ENCODE measurements at regions not wholly inside any gene's neighbourhood (a gene's known extent, or its start where the extent isn't known, plus 50 kb on each side); places are given as distances from the start of the nearest gene placed in this dataset.
A peak's percentile ranks its signal among the peaks of the same experiment; 100 is the strongest.

DNA sequence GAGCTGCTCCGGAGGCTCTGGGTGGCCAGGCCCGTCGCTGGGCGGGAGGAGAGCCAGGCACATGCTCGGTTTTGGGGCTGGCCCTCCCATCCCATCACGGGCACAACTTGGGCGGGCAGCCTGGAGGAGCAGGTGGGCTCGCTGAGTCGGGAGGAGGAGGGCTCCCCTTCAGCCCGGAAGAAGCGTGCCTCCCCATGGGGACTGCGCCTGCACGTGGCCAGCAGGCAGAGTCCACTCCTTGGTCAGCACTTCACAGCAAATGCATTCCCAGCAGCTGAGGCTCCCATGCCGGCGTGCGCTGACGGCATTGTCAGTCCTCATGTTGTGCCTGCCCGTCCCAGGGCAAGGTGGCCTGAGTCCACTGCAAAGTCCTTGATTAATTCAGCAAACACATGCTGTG is 1281.7 kb downstream of the BRD1 start:
- no peak for DNase-seq
- intact Hi-C loops (cut with DNase I), result no loop called here

GRCh38 chr22:48541401-48542098 is 1286.1 kb downstream of the BRD1 start:
- intact Hi-C loops (cut with DNase I), result no loop called here
- DNase-seq, result no peak

DNA sequence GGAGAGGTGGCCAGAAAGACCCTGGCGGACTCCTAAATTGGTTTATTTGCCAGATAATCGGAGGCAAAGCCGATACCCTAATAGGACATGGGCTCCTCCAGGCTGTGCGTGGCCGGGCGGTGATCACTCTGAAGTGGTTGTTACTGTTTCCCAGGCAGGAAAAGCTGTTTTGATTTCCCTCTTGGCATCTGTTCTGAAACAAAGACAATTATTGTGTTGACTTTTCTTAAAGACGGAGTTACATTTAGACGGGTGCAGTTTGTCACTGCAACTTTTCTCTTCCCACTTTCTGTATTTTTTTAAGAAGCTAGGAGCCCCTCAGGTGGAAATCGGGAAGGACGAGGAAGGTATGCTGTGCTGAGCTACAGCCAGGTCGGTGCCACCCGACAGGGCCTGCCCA is 1288.4 kb downstream of the BRD1 start:
- intact Hi-C loops (cut with DNase I), result no loop called here
- no peak for DNase-seq

- no peak for DNase-seq
- intact Hi-C loops (cut with DNase I), result no loop called here
Observed at GRCh38 chr22:48538291-48538820, 1289.3 kb downstream of the BRD1 start.

GRCh38 chr22:48537343-48537680 is 1290.4 kb downstream of the BRD1 start:
- intact Hi-C loops (cut with DNase I), result no loop called here
- peak in 1 of 10 donors; percentile 39 for DNase-seq

DNA sequence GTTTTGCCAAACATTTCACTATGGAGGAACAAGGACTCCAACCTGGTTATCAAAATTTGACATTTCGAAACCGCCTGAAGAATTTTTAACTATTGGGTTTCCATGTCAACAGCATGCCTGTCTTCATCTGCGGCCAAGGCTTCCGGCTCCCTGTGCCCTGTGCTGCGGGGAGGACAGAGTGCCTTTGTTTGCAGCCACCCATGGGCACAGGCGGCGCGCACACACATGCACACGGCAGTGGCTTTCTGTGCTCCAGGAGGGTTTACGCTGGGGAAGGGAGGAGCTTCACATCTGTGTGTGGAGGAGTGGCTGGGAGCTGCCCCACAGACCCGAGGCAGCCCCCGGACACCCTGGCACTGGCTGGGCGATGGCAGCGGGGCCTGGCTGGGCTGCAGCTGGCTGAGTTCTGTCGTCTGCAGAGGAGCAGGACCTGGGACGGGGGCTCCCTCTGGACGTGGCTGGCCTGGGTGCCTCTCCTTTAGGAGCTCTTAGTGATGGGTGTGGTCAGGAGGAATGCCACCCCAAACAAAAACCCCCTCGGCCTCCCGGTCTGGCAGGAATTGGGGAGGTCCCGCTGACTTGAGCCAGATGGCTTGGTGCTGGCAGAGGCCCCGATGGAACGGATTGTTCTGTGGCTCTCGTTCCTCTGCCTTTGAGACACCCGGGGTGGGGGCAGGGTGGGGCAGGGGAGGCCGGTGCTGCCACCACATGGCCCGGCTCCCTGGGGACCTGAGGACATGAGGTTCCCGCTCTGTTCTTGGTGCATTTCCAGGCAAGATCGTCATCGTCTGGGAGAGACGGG is 1290.9 kb downstream of the BRD1 start:
- intact Hi-C loops (cut with DNase I), result no loop called here
- peak; percentile 50 to 94 (median 72) for DNase-seq

DNA sequence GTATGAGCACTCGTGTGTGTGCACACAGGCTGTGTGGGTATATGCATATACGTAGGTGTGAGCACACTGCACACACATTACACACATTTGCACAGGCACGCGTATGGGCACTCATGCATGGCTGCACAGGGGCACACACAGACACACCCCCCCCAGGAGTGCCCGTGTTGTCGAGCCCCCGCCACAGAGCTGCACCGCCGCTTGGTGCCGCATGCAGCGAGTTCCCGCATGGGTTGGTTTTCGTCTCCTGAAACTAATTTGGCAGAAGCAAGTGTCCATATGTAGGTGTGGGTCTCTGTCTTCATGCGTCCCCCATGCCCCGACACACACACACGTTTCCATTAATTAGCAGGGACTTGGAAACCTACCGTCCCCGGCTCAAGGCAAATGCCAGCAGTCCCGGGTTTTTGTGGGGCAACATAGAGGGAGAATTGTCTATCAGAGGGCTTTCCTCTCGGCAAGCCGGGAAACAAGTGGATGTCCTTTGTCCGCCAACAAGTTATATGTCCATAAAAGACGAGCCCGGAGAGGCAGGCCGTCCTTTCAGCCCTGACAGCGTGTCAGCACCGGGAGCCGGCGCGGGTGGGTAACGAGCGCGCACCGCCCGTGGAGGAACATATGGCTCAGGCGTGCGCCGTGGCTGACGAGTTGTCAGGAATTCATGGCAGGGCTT is 1291.7 kb downstream of the BRD1 start:
- peak in 8 of 10 donors; percentile 39 to 93 (median 59) for DNase-seq
- intact Hi-C loops (cut with DNase I), result no loop called here

DNA sequence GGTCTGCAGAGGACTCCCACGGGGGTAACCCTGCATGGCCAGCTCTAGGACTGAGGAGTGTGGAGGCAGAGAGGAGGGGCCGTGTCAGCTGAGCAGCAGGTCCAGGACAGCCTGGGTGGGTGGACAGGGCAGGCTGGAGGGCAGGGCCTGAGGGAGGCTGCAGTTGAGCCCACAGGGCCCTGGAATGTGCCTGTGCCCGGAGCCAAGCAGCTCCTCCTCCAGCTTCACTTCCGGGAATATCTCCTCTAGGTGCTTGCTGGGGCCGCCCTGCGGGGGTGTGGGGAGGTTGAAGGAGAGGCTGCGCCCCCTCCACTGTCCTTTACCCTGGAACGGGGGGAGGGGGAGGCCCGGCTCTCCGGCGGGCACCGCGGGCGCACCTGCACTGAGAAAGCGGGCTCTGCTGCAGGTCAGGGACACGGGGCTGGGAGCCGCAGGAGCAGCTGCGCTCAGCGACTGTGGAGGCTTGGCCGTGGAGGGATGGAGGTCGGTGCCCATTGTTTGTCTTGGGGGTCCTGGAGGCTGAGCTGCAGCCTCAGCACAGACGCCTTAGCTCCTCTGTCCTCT is 1293.2 kb downstream of the BRD1 start:
- intact Hi-C loops (cut with DNase I), result no loop called here
- no peak for DNase-seq

DNA sequence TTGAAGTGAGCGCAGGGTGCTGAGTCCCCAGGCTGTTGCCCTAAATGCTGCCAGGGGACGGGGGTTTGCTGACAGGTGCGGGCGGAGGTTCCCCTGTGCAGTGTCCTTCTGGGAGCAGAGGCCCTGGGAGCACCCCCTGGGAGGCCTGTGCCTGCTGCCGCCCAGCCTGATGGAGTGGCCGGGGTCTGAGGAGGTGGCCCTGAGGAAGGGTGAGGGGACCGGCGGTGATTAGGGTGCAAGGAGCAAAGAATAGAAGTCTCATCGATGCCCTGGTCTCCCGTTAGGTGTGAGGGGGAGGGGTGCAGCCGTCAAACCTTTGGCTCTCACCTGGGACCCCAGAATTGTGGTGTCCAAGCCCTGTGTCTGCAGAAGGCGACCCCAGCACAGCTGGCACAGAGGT is 1294.7 kb downstream of the BRD1 start:
- intact Hi-C loops (cut with DNase I), result no loop called here
- DNase-seq, result no peak

DNA sequence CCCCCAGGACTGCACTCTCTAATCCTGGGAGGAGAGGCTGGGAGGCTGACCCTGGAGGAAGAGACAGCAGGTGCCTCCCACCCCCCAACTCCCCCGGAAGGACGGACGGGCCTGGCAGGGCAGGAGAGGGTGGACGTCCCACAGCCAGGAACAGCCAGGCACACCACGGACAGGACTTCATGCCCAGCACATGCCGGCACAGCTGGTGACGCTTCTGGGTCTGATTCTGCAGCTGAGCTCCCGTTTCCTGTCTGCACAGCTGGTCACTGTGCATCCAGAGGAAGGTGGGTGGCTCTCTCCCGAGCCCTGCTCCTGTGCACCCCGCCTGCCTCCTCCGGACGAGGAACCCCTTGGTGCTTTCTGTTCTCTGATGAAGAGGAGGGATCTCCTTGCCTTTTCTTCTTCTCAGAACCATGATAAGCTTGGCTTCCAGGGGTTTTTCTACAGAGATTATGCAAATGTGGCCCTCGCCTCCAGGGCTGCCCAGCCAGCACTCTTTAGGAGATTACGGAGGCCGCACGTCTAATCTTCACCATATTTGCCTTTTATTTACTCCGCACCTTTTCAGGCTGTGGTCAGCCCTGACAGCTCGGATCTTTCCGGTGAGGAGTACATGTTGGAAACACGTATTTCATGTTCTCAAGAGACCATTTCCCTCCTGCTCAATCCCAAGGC is 1295.8 kb downstream of the BRD1 start:
- DNase-seq, result peak in 5 of 10 donors; percentile 40 to 55 (median 54)
- intact Hi-C loops (cut with DNase I), result no loop called here

- DNase-seq, result no peak
- intact Hi-C loops (cut with DNase I), result no loop called here
Observed at GRCh38 chr22:48531108-48531507, 1296.6 kb downstream of the BRD1 start.

DNA sequence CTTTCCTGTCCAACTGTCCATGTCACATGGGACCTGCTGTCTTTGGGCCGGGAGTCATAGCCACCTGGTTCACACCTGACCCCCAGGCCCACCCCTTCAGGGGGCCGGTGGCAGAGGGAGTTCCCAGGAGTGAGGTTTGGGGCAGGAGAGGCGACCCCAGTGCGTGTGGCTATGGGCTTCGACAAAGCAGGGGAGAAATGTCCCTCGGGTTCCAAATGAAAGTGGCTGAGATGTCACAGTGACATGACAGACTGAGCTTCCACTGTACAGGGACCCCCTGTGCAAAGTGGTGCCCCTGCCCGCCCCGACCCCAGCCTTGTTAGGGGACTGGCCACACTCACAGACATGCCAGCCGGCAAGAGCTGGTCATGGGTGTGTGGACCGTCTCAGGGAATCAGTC is 1297.0 kb downstream of the BRD1 start:
- intact Hi-C loops (cut with DNase I), result no loop called here
- DNase-seq, result no peak

DNA sequence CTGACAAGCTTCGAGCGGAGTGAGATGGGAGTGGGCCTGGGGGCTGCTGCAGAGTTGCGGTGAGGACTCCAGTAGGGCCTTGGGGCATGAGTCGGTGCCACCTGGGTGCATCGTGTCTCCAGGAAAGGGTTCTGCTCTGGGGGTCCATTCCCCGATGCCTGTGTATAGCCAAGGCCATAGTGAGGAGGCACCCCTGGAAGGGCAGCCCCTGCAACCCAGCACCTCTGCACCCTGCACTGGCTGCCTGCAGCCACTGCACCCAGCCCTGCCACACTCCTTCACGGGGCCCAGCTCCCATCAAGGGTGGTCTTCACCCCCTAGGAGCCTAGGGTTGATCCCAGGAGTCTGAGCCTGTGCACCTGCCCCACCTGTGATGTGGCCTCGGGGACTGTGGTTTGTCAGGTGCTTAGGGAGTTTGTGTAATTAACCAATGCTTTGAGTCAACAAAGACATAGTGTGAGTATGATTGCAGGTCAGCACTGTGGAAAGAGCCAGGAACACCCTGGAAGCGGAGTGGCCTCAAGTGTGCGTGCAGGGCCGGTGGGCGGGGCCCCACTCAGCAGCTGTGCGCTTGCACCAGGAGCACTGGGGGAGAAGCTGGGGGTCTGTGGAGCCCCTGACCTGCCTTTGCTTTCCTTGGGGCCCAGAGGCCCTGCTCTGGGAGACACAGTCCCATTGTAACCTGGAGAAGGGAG is 1299.3 kb downstream of the BRD1 start:
- intact Hi-C loops (cut with DNase I), result no loop called here
- no peak for DNase-seq

GRCh38 chr22:48523761-48524160 is 1303.9 kb downstream of the BRD1 start:
- intact Hi-C loops (cut with DNase I), result no loop called here
- DNase-seq, result no peak

DNA sequence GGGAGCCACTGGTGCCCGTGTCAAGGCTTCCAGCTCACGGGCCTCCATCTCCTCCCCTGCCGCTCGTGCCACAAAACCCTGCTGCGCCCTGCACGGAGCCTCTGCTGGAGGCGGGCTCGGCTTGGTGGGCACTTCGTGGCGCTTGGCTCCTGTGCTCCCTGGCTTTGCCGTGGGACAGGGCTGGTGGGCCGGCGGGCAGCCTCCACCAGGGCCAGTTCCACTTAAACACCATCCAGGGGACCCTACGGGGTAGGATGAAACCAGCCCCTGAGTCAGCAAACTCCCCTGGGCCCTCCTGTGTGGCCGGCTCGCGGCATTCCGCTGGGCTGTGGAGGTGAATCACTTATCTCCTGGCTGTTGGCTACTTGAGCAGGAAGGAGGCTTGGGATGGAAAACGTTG is 1304.6 kb downstream of the BRD1 start:
- intact Hi-C loops (cut with DNase I), result no loop called here
- DNase-seq, result no peak

- intact Hi-C loops (cut with DNase I), result no loop called here
- no peak for DNase-seq
Observed at GRCh38 chr22:48522271-48522670, 1305.4 kb downstream of the BRD1 start.

GRCh38 chr22:48520884-48521588 is 1306.6 kb downstream of the BRD1 start:
- intact Hi-C loops (cut with DNase I), result no loop called here

GRCh38 chr22:48520207-48520606 is 1307.5 kb downstream of the BRD1 start:
- no peak for DNase-seq
- intact Hi-C loops (cut with DNase I), result no loop called here

More at GRCh38 chr22:48520884-48521588, 1306.6 kb downstream of the BRD1 start:
- no peak for DNase-seq

Measured in posterior cingulate gyrus (tissue), 11 donors.